GM18517 (cell line): ENCODE measurements at regions not wholly inside any gene's neighbourhood (a gene's known extent, or its start where the extent isn't known, plus 50 kb on each side); places are given as distances from the start of the nearest gene placed in this dataset.

ENCODE experiments used
- ATAC-seq: cut with Tn5 transposase; IDR thresholded peaks from one replicate; pipeline ENCODE4 v1.9.1; 2021; ENCODE audit warnings: mild to moderate bottlenecking, moderate library complexity; ENCODE audit not compliant: unreplicated experiment

DNA sequence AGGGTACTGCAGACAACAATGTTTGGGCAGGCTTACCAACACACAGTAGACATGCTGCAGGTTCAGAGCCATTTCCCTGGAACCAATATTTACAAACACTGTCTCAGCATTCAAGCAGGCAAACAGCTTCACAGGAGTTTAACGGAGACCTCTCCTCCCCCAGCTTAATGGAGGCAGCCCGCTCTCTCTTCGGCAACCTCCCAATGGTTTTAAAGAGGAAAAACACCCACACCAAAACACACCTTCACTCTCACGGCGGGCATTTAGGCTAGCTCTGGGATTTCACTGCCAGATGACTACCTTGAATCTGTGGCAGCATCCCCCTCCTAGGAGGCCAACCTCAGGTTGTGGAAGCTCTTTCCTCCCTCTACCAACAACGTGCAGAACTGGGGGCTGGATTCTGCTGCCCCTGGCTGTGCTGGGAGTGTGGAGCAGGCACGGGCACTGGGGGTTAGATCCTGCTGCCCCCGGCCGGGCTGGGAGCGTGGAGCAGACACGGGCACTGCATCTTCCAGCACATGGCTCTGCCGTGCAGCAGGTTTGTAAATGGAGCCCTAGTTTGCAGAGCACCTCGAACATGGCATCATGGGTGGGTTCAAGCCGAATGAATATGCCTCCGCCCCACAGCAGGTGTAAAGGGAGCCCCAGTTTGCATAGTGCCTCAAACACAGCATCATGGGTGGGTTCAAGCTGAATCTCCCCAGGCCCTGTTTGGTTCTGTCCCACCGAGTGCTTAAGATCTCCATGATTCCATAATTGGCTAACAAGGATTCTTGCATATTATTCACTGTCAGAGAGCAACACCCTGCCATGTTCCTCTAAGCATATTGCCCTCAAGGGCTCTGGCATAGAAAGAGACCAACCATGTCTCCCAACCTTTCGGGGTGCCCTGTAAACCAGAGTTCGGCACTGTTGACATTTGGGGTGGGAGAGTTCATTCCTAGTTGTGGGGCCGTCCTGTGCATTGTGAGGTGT is 86.4 kb downstream of the RBFOX3 start:
- no peak for ATAC-seq

DNA sequence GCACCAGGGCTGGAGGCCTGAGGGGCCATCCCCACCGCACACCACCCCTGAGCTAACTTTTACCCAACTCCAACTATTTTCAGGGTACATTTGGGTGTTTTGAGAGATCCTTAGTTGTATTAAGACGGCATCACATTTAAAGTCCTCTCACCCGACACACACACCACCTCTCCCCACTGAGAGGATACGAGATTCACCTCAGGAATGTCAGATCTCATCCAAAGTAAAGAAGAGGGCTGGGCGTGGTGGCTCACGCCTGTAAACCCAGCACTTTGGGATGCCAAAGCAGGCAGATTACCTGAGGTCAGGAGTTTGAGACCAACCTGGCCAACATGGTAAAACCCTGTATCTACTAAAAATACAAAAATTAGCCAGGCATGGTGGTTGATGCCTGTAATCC is 88.4 kb downstream of the RBFOX3 start:
- no peak for ATAC-seq

DNA sequence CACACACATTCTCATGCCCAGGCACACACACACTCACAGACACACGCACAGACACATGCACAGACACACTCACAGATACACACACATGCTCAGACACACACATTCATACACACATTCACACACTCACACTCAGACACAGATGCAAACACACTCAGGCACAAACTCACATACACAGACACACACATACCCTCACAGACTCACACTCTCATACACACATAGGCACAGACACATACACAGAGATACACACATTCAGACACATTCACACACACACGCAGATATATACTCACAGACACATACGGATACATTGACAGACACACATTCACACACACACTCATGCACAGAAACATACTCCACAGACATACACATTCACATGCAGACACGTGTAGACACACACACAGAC is 89.6 kb downstream of the RBFOX3 start:
- no peak for ATAC-seq

DNA sequence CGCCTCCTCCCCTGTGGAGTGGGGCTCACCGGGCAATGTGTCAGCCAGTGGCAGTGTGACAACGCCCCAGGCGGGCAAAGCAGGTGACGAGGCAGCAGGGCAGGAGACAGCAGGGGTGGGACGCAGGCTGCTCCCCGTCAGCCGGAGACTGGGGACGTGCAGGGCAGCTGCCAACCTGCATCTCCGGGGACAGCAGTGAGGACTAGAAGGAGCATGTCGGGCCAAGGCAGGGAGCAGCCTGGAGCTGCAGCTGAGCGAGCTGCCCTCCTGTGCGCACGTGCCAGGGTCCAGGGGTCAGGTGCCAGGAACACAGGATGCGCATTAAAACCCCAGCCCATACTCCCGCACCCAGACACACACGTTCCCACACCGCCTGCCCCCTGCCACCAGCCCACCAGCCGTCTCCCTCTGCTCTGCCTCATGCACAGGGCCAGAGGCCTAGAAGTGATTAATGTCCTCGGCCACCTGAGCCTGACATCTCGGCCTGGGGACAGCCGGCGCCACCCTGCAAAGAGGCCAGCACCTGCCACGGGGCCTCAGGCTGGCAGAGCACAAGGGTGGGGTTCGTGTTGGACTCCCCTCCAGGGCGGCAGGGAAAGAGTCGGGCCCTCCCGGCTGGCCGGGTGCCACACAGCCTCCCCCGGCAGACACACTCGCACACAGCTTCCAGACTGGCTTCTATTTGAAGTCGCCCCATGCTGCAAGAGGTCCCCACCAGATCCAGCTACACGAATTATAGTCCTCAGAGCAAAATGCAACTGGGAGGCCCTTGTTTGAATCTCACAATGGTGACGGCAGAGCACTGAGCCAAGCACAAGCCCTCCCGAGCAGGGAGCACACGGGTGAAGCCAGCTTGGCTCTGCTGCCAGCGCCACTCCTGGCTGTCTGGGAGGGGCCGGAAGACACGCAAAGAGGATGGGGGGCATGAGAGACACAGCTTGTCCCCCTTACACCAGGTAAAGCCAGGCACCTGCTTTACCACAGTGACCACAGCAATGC is 90.4 kb downstream of the RBFOX3 start:
- no peak for ATAC-seq

DNA sequence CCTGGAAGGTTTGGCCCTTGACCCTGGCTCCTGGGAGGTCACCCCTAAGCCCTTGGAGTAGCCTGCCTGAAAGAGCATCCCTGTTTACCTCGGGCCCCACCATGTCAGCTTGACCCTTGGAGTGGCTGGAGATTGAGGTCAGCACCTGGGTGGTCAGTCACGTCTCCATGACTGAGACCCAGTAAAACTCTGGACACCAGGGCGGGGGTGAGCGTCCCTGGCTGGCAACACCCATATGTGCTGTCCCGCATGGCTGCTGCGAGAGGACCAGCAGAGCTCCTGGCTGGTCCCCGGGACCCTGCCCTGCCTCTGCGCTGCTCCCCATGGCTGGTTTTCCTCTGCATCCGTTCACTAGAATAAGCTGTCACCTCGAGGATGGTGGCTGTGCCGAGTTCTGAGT is 91.2 kb downstream of the RBFOX3 start:
- ATAC-seq: no peak

DNA sequence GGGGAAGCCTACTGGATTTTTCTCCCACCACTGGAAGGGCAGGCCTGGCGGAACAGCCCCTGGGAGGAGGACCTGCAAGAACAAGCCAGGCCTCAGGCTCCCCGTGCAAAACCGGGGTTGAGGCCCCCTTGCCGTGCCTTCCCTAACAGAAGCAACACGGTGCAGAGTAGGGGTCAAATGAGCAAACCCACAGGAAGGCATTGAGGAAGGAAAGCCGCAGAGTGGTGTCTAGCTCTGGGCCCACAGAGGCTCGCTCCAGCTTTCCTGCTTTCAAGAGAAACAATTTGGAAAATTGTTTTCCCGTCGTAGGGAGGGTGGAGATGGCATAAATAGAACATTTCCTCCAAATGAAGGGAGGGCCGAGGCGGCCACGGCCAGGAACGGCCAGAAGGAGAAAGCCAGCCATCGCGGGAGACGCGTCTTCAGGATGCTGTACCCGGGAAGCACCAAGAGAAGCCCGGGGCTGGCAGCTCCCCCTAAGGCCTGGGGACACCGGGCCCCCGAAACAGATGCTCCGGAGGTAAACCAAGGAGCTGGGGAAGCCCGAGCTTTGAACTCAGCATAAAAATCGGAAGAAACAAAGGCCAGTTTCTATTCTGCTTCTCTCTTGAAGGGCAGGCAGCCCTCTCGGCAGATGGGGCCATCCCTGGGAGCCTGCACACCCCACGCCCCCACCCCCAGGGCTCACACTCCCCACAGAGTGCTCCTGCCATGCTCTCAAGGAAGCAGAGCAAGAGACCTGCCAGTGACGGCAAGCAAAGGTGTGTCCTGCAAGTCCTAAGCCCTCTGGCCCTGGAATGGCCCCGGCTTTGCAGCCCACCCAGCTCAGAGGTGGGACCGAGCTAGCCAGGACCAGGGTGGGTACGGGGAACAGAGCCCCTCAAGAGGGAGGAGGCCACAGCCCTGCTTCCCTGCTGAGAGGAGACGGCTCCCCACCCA is 92.0 kb downstream of the RBFOX3 start:
- ATAC-seq: no peak

DNA sequence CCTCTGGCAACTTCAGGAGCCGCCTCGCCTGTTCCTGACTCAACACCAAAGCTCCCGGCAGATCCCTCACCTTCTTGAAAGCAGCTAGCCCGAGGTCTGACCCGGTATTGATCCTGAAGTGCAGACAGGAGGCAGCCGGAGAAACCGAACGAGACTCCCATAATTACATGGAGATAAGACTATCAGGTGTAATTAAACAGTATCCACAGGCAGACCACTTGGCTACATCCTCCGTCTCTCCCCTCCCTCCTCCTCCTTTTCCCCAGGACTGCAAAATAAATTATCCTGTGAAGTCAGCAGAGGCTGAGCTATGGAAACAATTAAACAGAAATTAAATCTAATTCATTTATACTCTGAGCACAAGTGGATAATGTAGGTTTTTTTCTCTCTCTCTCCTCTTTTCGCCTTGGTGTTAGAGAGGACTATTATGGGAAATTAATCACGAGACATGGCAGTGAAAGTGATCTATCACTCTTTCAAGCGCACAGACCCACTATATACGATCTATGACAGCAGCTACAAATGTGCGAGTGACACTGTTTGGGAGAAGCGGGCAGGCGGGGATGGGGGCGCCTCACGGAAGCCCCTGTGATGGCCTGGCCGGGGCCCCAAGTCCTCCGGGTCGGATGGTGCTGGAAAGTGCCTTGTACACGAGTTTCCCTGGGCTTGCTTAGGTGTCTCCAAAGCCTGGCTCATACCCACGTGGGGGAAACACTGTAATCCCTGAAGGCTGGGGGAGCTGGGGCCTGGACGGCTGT is 92.8 kb downstream of the RBFOX3 start:
- no peak for ATAC-seq

DNA sequence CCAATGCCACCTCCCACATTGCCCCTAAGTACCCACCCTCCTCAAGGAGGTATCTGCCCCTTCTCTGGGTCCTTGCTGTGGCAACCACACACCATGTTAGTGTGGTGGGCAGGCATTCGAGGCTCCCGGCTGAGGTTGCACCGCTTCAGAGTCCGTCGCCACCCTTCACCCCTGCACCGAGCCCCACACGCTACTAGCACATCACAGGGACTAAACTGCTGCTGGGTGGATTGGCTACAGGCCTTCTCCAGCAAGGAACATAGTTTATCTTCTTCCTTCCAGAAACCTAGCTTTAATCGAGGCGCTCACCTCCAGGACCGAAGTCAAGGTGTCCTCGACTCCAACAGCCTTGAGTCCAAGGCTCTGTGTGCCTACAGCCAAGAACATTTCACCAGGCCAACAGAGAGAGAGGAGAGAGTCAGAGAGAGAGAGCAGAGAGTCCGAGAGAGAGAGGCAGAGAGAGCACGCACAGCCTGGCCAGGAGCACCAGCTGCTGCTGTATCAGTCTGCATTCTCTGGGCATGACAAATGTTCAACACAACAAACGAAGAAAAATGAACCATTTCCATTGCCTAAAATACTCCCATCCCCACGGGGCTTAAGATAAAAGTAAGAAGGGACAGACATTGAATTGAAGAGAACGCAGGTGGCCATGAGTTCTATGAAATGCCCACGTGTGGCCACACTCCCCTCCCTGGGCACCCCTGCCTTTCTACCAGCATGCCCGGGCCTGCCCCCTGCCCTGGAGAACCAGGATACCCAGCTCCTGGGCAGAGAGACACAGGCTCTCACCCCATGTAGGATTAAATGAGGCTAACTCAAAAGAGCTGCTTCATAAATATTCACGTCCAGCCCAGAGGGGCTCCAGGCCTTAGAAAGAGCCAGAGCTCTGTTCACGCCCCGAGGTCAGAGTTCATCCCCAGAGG is 94.9 kb downstream of the RBFOX3 start:
- ATAC-seq: no peak

DNA sequence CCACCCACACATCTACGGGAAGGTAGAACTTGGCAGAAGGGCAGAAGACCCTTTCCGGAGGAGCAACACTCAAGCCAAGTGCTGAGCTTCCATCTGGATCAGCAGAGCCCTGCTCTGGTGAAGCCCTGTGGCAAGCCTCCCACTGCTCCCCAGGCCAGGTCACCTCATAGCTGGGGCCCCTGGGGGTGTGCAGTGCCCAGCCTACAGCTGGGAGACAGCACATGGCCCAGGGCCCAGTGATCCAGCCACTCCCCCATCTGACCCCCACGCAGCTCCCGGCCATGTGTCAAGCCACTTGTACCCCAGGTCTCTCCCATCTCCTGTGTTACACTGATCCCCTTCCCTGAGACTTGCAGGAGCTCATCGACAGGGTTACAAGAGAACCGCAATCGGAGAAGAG is 95.7 kb downstream of the RBFOX3 start:
- no peak for ATAC-seq

DNA sequence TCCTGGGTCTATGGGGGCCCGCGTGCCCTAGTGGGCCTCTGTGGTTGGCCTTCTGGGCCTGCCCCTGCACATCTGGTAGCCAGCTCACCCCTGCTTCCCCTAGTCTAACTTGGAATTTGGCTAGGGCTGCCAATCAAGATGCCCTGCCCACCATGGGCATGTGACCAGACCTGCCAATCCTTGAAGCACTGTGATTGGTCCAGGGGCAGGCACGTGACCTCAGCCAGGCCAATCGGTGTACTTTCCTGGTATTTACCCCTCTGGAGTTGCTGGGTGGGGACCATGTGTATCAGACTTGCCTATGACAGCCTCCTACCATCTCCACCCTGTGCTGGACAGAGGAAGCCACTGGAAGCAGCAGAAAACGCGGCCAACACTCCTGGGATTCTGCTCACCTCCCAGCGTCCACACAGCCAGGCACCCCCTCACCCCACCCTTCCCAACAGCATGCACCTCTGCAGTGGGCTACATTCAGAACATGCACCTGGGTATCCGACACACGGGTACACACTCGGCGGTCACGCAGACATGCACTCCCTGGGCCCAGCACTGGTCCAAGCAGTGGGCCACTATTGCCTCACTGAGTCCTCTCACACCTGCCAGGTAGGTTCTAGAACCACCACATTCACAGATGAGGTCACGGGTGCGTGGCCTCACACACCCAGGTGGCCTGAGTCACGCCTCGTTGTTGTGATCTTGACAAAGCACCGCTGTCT is 96.9 kb downstream of the RBFOX3 start:
- no peak for ATAC-seq

DNA sequence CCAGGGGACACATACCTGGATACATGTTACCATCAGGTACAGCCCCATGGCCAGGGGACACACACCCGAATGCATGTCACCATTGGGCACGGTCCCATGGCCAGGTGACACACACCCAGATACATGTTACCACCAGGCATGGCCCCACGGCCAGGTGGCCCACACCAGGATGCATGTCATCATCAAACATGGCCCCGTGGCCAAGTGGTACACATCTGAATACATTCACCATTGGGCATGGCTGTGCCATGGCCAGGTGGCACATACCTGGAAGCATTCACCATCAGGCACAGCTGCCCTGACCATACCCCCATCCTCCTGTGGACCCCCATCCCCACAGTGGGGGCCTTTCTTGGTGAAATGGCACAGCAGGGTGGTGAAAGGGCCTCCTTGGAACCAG is 97.6 kb downstream of the RBFOX3 start:
- no peak for ATAC-seq

DNA sequence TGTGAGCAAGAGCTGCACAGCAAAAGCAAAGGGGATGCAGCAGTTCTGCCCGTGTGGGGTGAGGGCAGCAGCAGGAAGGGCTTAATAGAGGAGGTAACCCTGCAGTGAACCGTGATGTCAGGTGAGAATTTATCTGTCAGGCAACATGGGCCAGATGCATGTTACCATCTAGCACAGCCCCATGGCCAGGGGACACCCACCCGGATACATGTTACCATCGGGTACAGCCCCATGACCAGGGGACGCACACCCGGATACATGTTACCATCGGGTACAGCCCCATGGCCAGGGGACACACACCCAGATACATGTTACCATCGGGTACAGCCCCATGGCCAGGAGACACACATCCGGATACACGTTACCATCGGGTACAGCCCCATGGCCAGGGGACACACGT is 99.4 kb downstream of the RBFOX3 start:
- no peak for ATAC-seq

DNA sequence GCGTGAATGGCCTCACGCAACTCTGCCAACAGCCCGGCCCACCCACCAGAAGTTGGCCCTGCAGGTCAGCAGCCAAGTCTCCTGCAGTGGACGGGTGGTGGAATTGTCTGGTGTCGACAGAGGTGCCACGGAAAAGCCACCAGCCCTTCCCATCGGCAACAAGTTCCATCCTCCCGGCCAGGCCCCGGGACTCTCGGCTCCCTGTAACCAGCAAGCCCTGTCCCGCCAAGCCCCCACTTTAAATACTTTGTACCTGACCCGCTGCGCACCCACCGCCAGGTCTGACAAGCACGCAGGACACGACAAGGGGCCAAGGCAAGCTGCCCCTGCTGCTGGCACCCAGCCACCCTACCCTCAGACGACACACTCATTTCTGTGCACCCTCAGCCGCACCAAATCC is 100.8 kb downstream of the RBFOX3 start:
- no peak for ATAC-seq

DNA sequence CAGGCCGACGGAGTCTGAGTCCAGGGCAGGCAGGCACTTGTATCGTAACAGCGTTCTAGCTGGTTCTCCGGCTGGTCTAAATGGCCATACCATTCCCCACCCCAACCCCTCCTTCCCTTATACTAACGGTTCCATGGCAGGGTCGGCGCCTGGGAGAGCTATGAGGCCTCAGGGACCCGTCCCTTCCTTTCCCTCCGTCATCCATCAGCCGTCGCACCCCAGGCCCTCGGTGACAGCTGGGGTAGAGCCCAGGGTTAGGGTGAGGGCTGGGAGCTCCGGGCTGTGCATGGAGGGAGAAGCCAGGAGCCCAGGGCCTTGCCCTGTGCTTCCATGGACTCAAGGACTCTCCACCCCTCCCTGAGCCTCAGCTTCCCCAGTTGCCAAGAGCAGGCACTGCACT is 101.4 kb downstream of the RBFOX3 start:
- ATAC-seq: no peak

DNA sequence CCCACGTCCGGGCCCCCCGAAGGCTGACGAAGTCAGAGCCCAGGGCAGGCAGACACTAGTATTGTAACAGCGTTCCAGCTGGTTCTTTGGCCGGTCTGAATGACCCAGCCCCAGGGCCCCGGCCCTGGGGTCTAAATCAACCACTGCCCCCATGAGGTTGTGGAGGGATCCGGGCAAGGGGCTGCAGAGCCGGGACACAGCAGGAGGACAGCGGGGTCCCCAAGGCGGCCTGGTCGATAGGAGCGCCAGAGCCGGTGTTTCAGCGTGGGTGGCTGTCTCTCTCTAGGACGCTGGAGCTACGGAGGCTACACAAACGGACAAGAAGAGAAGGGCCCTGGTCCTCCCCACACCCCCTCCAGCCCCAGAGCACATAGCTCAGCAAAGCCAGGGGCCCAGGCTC is 101.8 kb downstream of the RBFOX3 start:
- ATAC-seq: no peak

DNA sequence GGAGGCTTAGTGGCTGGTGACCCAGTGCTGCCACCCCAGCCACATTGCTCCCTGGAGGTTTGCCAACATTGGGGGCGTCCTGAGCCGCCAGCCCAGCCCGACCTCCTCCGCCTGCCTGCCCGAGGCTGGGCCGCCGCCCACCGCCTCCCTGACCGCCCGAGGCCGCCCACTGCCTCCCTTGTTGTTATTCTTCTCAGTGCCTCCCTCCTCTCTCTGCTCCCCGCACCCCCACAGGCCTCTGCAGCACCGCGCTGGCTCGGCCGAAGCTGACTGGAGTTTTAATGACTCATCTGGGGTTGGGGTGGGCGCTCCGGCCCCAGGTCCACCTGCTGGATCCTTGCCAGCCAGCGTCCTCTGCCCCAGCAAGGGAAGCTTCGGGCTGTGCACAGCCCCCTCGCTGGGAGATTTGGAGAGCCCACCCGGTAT is 102.5 kb downstream of the RBFOX3 start:
- no peak for ATAC-seq

DNA sequence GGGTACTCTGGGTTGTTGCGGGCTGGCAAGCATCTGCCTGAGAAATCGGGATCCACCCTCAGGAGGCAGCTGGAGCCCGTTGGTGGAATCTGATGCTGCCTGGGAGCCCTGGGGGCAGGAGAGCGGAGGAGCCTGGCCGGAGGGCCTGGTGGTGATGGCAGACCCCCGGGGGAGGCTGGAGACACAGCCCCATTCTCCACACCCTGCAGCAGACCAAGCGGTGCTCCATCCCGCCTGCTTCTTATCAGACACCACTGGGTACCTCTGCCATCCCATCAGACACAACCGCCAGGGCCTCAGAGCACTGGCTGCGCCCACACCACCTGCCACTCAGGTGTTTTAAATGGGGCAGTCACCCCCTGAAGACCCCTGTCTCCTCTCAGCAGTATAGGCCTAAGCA is 103.9 kb downstream of the RBFOX3 start:
- no peak for ATAC-seq
